WERI-Rb-1 (cell line): ENCODE measurements at regions not wholly inside any gene's neighbourhood (a gene's known extent, or its start where the extent isn't known, plus 50 kb on each side); places are given as distances from the start of the nearest gene placed in this dataset.

Source experiments
- DNase-seq: peaks from one replicate; pipeline ENCODE4 v3.0.0-alpha.2; 2020
- H3K27ac ChIP-seq: fragments of 250-450 bp; sonication (Bioruptor Pico); 2 replicates; pipeline ENCODE4 v1.5.1; 2020; ENCODE audit warnings: mild to moderate bottlenecking, moderate library complexity
- H3K27me3 ChIP-seq: fragments of 250-450 bp; sonication (Bioruptor Pico); 2 replicates; pipeline ENCODE4 v1.5.1; 2021; ENCODE audit warnings: mild to moderate bottlenecking, low read depth, moderate library complexity; ENCODE audit not compliant: insufficient read depth, severe bottlenecking
- H3K36me3 ChIP-seq: fragments of 250-450 bp; sonication (Bioruptor Pico); 2 replicates; pipeline ENCODE4 v1.5.1; 2020; ENCODE audit warnings: mild to moderate bottlenecking, moderate library complexity
- H3K4me3 ChIP-seq: 2 replicates; pipeline ENCODE4 v1.5.1; 2011; ENCODE audit warnings: low read depth, mild to moderate bottlenecking, control low read depth, low read length
- H3K9me3 ChIP-seq: fragments of 250-450 bp; sonication (Bioruptor Pico); 2 replicates; pipeline ENCODE4 v1.5.1; 2021; ENCODE audit warnings: mild to moderate bottlenecking, moderate library complexity; ENCODE audit not compliant: severe bottlenecking
- CTCF ChIP-seq: IDR thresholded peaks from 2 replicates; pipeline ENCODE4 v1.5.1; 2011; ENCODE audit warnings: low read depth, mild to moderate bottlenecking, control low read depth, inconsistent platforms, low read length

- Histone ChIP-seq H3K4me3 (no peak overlapping the region), H3K27me3 (no peaks in the 10 kb centered on the region), H3K9me3 (no peaks in the 10 kb centered on the region), H3K27ac (no peak overlapping the region), H3K36me3 (no peaks in the 10 kb centered on the region)
- no peak for TF ChIP-seq CTCF
- DNase-seq: no peak
Observed at GRCh38 chrX:97704474-97704873, 820.8 kb downstream of the RPA4 start.

- no peak for DNase-seq
- Histone ChIP-seq H3K4me3 (no peak overlapping the region), H3K27me3 (no peaks in the 10 kb centered on the region), H3K36me3 (no peaks in the 10 kb centered on the region), H3K9me3 (no peaks in the 10 kb centered on the region), H3K27ac (no peak overlapping the region)
- TF ChIP-seq CTCF: no peak
Observed at GRCh38 chrX:97704881-97705280, 821.2 kb downstream of the RPA4 start.

- Histone ChIP-seq H3K9me3 (no peaks in the 10 kb centered on the region), H3K27ac (no peak overlapping the region; the same call in 1 of the 2 replicates), H3K4me3 (no peak overlapping the region), H3K27me3 (no peaks in the 10 kb centered on the region), H3K36me3 (no peaks in the 10 kb centered on the region)
- peak; percentile 58 for DNase-seq
- TF ChIP-seq CTCF: no peak
Observed at GRCh38 chrX:97705936-97706335, 822.2 kb downstream of the RPA4 start.

- H3K27ac ChIP-seq: no peak overlapping the region
- no peaks in the 10 kb centered on the region for H3K36me3 ChIP-seq
- no peak for DNase-seq
- H3K27me3 ChIP-seq: no peaks in the 10 kb centered on the region
- H3K4me3 ChIP-seq: no peak overlapping the region
- H3K9me3 ChIP-seq: no peaks in the 10 kb centered on the region
- no peak for TF ChIP-seq CTCF
Observed at GRCh38 chrX:97714072-97714471, 830.4 kb downstream of the RPA4 start.

- no peak for TF ChIP-seq CTCF
- DNase-seq: no peak
- Histone ChIP-seq H3K27ac (no peak overlapping the region), H3K4me3 (no peak overlapping the region), H3K9me3 (no peaks in the 10 kb centered on the region), H3K36me3 (no peaks in the 10 kb centered on the region), H3K27me3 (no peaks in the 10 kb centered on the region)
Observed at GRCh38 chrX:97728215-97728614, 844.5 kb downstream of the RPA4 start.

GRCh38 chrX:97740044-97740443 lies 856.3 kb downstream of the RPA4 start:
- TF ChIP-seq CTCF: no peak
- no peaks in the 10 kb centered on the region for H3K27me3 ChIP-seq
- DNase-seq: no peak
- H3K36me3 ChIP-seq: no peaks in the 10 kb centered on the region
- H3K27ac ChIP-seq: no peak overlapping the region
- no peak overlapping the region for H3K4me3 ChIP-seq
- H3K9me3 ChIP-seq: peaks cover 6% of the 10 kb centered on the region
